ENCODE measurements at regions not wholly inside any gene's neighbourhood (a gene's known extent, or its start where the extent isn't known, plus 50 kb on each side); places are given as distances from the start of the nearest gene placed in this dataset.

GRCh38 chr14:51446771-51447170, 204.9 kb upstream of the FRMD6 start:
- no peak for DNase-seq (ENCODE audit: low spot score)
- no peaks in the 10 kb centered on the region for H3K9me3 Mint-ChIP-seq
- Histone ChIP-seq H3K27me3 (ENCODE audit: insufficient read depth) (no peaks in the 10 kb centered on the region), H3K27ac (ENCODE audit: low read depth) (no peak overlapping the region), H3K4me1 (ENCODE audit: insufficient read depth) (no peaks in the 10 kb centered on the region), H2AFZ (no peak overlapping the region), H3K4me3 (no peak overlapping the region), H4K20me1 (replicated peaks; ENCODE audit: insufficient read depth) (no peaks in the 10 kb centered on the region), H3F3A (replicated peaks; ENCODE audit: low read depth) (no peaks in the 10 kb centered on the region), H3K36me3 (ENCODE audit: insufficient read depth) (no peaks in the 10 kb centered on the region), H3K79me2 (replicated peaks; ENCODE audit: insufficient read depth) (no peaks in the 10 kb centered on the region), H3K9me2 (ENCODE audit: insufficient read depth) (peaks cover 11% of the 10 kb centered on the region; the same call in 1 of the 2 replicates), H3K4me2 (no peak overlapping the region)
- H3K27ac Mint-ChIP-seq = no peak overlapping the region
- ATAC-seq = no peak
- TF ChIP-seq ETS1 (IDR thresholded peaks at IDR 0.05) (no peak), ZNF114 (CRISPR knock-in tag; IDR thresholded peaks at IDR 0.05) (no peak), EZH2 (IDR thresholded peaks at IDR 0.05; ENCODE audit: low read depth, unreplicated experiment) (no peak), CTCF (conservative IDR thresholded peaks at IDR 0.05; ENCODE audit: low read depth in 2 of 2) (no peak), NANOG (IDR thresholded peaks at IDR 0.05; ENCODE audit: borderline replicate concordance) (no peak), REST (IDR thresholded peaks at IDR 0.05; ENCODE audit: unreplicated experiment) (no peak), EZH2phosphoT487 (IDR thresholded peaks at IDR 0.05; ENCODE audit: unreplicated experiment) (no peak), JUNB (IDR thresholded peaks at IDR 0.05; ENCODE audit: unreplicated experiment) (no peak), ZNF331 (CRISPR knock-in tag; IDR thresholded peaks at IDR 0.05; ENCODE audit: low read depth) (no peak)
- TF ChIP-seq, protein P1, sequence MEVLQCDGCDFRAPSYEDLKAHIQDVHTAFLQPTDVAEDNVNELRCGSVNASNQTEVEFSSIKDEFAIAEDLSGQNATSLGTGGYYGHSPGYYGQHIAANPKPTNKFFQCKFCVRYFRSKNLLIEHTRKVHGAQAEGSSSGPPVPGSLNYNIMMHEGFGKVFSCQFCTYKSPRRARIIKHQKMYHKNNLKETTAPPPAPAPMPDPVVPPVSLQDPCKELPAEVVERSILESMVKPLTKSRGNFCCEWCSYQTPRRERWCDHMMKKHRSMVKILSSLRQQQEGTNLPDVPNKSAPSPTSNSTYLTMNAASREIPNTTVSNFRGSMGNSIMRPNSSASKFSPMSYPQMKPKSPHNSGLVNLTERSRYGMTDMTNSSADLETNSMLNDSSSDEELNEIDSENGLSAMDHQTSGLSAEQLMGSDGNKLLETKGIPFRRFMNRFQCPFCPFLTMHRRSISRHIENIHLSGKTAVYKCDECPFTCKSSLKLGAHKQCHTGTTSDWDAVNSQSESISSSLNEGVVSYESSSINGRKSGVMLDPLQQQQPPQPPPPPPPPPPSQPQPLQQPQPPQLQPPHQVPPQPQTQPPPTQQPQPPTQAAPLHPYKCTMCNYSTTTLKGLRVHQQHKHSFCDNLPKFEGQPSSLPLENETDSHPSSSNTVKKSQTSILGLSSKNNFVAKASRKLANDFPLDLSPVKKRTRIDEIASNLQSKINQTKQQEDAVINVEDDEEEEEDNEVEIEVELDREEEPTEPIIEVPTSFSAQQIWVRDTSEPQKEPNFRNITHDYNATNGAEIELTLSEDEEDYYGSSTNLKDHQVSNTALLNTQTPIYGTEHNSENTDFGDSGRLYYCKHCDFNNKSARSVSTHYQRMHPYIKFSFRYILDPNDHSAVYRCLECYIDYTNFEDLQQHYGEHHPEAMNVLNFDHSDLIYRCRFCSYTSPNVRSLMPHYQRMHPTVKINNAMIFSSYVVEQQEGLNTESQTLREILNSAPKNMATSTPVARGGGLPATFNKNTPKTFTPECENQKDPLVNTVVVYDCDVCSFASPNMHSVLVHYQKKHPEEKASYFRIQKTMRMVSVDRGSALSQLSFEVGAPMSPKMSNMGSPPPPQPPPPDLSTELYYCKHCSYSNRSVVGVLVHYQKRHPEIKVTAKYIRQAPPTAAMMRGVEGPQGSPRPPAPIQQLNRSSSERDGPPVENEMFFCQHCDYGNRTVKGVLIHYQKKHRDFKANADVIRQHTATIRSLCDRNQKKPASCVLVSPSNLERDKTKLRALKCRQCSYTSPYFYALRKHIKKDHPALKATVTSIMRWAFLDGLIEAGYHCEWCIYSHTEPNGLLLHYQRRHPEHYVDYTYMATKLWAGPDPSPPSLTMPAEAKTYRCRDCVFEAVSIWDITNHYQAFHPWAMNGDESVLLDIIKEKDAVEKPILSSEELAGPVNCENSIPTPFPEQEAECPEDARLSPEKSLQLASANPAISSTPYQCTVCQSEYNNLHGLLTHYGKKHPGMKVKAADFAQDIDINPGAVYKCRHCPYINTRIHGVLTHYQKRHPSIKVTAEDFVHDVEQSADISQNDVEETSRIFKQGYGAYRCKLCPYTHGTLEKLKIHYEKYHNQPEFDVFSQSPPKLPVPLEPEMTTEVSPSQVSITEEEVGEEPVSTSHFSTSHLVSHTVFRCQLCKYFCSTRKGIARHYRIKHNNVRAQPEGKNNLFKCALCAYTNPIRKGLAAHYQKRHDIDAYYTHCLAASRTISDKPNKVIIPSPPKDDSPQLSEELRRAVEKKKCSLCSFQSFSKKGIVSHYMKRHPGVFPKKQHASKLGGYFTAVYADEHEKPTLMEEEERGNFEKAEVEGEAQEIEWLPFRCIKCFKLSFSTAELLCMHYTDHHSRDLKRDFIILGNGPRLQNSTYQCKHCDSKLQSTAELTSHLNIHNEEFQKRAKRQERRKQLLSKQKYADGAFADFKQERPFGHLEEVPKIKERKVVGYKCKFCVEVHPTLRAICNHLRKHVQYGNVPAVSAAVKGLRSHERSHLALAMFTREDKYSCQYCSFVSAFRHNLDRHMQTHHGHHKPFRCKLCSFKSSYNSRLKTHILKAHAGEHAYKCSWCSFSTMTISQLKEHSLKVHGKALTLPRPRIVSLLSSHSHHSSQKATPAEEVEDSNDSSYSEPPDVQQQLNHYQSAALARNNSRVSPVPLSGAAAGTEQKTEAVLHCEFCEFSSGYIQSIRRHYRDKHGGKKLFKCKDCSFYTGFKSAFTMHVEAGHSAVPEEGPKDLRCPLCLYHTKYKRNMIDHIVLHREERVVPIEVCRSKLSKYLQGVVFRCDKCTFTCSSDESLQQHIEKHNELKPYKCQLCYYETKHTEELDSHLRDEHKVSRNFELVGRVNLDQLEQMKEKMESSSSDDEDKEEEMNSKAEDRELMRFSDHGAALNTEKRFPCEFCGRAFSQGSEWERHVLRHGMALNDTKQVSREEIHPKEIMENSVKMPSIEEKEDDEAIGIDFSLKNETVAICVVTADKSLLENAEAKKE (CRISPR knock-in tag; IDR thresholded peaks at IDR 0.05) = no peak
- H3K4me1 Mint-ChIP-seq = no peaks in the 10 kb centered on the region
- H3K4me3 Mint-ChIP-seq = no peak overlapping the region
- H3K27me3 Mint-ChIP-seq (ENCODE audit: insufficient read depth, low read depth, poor library complexity) = no peaks in the 10 kb centered on the region
- H3K36me3 Mint-ChIP-seq (ENCODE audit: low read depth) = no peaks in the 10 kb centered on the region
